NCI-H1092 treated with DMSO at 0.1 percent for 48 hours (cell line): ENCODE measurements at regions not wholly inside any gene's neighbourhood (a gene's known extent, or its start where the extent isn't known, plus 50 kb on each side); places are given as distances from the start of the nearest gene placed in this dataset.

ENCODE experiments used
- DNase-seq: peaks from one replicate; lab custom pipeline; 2025; lab: John Stamatoyannopoulos, UW

DNA sequence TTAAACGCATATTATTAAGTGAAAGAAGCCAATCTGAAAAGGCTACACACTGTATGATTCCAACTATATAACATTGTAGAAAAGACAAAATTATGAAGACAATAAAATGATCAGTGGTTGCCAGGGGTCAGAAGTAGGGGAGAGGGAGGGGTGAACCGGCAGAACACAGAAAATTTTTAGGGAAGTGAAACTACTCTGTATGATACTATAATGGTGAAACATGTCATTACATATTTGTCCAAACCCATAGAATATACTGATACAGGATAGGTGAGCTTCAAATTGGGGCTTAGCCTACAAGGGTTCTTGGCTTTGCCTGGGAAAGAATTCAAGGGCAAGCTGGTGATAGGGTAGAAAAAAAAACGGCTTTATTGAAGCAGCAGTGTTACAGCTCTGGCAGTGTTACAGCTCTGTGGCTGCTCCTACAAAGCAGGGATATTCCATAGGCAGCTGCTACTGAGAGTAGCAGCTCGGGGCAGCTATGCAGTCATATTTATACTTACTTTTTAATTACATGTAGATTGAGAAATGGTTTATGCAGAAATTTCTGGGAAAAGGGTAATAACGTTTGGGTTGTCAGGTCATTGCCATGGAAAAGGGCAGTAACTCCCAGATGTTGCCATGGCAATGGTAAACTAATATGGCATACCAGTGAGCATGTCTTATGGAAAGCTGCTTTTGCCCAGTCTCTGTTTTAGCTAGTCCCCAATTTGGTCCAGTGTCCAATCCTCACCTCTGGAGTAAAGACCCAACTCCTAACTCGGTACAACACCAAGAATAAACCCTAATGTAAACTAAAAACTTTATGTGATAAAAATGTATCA, 125.1 kb upstream of the SLC25A36 start:
- no peak for DNase-seq

DNA sequence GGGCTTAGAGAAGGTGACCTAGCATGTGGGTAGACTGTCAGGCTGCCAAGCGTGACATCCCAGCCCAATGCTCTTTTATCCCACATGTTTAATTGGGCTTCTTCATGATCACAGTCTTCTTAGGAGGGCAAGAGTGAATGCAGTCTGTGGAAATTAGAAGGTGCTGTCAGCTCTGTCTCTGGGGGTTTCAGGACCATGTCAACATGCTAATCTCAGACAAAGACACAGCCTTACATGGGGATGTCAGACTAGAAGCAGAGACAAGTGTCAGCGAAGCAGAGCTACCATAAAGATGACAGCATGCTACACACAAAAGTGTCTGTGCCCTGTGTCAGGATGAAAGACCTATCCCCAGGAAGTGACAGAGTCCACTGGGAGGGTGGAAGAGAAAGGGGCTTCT, 120.1 kb upstream of the SLC25A36 start:
- DNase-seq: no peak

DNA sequence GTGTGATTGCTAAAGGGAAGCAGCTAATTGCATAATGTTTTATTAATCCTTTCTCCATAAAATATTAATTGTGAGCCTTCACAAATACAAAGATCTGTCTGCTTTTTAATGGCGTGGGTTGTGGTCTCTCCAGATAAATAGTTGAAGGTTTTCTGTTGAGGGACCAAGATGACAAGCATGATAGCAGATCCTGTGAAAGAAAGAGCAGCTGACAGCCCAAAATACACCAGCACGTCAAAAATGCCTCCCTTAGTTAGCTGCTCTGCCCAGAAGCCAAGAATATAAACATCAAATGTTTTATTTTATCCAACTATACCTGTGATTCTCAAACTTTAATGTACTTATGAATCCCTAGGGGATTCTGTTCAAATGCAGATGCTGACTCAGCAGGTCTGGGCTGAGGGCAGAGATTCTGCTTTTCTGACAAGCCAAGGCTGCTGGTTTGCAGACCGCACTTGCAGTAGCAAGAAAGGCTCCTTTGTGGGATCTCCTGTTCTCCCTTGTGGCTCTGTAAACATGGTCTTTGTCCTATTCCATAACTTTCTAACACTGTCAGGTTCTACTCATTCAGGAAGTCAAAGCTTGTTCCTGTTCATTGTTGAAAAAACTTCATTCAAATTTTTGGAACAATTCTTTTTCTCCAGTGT, 119.1 kb upstream of the SLC25A36 start:
- no peak for DNase-seq

DNA sequence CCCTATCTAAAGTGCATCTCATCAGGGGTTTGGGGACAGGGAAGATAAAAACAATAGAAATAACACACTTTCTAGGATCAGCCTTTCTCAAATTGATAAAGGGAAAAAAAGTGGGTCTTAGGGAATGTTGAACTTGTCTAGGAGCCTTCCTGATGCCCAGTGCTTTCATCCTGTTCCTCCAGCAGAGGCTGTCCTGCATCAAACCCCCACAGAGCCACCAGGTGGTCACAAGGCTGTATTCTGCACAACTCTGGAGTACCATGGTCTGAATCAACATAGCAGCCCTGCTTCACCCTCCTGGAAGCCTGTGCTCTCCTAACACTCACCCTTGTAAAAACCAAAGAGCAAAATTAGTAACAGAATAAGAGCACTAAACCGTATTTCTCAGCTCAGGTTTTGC, 118.5 kb upstream of the SLC25A36 start:
- no peak for DNase-seq

DNA sequence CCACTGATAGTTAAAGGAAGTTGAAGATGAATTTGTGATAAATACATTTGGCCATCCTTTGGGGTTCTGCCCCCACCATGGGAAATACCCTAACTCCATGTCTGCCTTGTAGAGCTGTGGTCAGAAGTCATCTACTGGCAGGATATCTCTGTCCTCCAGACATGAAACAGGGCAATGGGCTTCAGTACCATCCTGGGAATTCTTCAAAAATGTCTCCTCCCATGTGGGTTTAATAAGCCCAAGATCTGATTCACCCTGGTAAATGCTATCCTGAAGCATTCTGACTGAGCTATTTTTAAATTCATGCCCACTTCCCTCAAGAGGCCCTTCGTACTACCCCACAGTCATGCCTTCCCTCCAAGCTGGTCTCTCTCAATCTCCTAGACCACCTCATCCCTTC, 113.7 kb upstream of the SLC25A36 start:
- no peak for DNase-seq

DNA sequence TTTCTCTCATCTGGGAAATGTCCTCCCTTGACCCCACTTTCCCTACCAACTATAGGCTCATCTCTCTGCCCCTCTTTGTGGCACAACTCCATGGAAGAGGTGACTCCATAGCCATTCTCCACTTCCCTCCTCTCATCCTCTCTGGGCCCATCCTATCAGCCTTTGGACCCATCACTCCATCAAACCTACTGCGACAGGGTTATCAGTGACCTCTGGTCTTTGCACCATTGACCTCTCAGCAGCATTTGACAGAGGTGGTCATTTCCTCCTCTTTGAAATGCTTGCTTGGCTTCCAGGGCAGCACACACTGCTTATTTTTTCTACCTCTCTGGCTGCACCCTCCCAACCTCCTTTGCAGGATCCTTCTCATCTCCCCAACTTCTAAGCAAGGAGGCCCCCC, 113.1 kb upstream of the SLC25A36 start:
- DNase-seq: no peak

DNA sequence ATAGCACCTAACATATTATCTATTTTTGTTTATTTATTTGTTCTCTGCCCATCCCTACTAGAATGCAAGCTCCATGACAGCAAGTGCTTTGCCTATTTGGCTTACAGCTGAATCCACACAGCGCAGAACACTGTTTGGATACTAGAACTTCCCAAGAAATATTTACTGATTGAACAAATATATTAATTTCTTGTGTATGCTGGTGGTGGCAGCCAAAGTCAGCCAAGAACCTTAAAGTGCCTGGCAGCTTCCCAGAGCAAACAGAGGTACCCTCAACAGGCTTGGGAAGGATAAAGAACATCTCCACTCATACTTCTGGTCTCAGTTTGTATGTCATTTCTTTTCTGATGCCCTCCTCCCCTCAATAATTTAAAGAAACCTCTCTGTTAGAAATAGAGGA, 111.8 kb upstream of the SLC25A36 start:
- no peak for DNase-seq

DNA sequence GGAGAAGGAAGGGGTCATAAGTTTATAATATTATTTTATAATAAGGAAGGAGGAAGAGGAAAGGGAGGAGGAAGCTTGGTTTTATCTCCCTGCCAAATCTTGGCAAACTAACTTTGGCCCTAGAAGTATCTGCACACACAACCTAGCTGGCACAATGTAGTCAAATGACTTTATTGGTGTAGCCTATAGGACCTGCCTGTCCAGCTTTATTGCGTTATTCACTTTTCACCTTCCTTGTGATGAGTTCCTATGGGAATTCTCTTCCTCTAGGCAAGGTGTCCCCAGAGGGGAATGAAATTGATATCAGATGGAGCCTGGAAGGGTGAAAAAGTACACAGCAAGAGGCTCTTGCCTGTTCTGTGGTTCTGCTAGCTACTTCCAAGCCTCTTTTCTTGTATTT, 111.2 kb upstream of the SLC25A36 start:
- no peak for DNase-seq

DNA sequence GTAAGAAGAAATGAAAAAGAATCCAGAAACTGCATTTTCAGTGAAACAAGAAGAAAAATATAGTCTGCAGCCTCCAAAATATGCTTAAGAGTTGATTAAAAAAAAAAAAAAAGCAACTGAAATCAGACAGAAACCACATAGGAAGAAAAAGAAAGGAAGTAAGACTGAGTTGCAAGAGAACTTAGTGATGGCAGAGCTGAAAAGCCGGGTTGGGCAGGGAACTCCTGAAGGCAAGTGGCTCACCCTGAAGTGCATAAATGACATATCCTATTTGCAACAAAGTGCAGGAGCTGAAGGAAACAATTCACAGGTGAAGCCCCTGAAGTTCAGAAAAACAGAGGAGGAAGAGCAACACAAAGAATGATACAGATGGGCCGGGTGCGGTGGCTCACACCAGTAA, 108.8 kb upstream of the SLC25A36 start:
- no peak for DNase-seq

DNA sequence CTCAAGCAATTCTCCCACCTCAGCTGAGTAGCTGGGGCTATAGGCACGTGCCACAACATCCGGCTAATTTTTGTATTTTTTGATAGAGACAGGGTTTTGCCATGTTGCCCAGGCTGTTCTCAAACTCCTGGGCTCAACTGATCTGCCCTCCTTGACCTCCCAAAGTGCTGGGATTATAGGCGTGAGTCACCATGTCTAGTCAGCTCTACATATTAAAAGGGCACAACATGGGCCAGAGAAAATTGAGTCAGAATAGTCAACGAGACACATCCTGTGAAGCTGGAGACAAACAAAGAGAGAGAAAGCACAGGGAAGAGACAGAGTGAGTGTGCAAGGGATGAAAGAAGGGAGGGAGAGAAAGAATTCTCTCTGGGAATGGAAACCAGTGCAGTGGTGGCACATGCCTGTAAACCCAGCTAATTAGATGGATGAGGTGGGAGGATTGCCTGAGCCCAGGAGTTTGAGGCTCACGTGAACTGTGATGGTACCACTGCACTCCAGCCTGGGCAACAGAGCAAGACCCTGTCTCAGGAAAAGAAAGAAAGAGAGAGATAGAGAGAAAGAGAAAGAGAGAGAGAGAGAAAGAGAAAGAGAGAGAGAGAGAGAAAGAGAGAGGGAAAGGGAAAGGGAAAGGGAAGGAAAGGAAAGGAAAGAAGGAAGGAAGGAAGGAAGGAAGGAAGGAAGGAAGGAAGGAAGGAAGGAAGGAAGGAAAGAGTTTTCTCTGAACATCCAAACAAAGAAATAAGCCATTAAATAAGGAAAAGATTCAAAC, 107.2 kb upstream of the SLC25A36 start:
- DNase-seq: no peak

DNA sequence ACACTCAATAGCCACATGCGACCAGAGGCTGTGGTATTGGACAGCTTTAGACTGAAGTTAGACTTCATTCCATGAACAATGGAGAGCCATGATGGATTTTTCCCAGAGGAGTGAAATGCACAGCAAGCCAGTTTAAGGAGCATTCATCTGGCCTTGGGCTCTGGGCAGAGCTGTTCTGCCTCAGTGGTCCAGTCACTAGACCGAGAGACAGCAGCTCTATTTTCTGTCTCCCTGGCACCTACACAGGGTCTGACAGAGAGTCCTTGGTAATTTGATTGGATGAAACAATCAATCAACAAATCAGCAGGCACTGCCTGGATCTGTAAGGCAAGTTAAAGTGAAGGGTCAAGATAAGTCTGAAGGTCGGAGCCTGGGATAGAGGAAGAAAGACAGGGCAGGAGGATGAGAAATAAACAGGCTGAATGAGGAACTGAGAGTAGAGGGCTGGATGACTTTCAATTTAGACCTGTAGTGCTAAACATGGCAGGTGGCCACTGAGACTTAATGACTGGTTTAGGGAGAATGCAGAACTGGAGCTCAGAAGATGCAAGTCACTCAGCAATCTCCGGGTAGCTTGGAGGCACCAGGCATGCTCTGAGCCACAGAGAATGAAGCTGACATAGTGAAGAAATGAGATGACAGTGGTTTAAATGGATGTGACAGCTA, 98.5 kb upstream of the SLC25A36 start:
- DNase-seq: no peak

DNA sequence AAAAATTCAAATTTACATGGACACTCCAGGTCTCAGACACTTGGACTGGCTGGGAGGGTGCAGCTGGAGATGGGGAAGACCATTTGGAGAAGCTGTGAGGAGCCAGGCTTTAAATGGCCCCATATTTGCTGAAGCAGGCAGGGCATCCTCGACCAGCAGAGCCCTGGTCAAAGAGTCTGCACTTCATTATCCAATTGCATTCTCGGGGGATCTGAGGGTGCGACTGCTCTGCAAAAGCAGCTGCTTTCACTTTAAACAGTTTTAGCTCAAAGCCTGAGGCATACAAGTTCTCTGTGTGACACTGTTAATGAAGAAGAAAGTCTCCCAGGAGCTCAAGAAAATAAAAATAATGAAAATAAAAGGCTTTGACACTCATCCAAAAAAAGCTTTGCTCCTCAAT, 98.0 kb upstream of the SLC25A36 start:
- DNase-seq: no peak

DNA sequence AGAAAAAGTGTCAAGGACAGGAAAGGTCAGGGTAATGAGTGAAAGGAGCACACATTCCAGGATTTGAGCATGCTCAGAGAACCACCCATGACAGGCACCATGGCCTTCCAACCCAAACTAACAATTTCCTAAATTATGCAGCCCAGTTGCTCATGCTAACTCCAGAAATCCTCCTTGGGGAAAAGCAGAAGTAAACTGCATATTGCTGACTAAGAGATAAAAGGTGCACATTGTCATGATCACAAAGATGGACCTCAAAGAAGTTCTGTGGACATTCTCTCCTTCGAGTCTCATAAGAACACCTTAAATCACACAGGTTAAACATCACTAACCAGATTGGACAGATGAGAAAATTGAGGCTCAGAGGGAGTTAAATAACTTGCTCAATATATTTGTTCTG, 97.6 kb upstream of the SLC25A36 start:
- DNase-seq: no peak

DNA sequence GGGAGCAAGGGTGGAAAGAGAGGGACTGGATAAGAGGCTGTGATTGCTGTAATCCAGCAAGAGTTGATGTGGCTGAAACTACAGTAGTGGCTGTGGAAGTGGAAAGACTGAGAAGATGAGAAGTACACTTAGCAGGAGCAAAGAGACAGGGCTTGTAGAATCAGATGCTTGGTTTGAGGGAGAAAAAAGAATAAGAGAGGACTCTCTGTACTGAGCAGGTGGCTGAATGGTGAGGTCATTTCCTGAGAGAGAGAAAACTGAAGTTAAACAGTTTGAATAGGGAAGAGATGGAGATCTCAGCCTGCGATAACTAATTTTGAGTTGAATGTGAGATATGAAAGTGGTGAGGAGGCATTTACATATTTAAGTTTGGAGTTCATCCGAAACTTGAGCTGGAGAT, 95.8 kb upstream of the SLC25A36 start:
- DNase-seq: no peak

DNA sequence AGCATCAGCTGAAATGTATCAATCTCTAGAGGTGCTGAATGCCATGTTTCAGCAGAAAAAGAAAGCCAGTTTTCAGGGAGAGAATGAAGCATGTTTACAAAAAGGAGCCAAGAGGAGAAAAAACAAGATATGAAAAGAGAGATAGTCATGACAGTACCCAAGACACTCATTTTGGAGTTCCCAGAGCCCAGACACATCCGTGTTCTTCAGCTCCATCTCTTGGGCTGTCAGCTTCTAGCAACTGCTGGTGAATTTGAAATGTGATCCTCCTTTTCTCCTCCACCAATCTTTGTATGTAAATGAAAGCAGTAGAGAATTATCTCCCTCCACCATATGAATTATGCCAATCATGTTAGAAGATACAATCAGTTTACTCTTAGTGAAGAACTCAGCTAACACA, 93.0 kb upstream of the SLC25A36 start:
- DNase-seq: no peak

DNA sequence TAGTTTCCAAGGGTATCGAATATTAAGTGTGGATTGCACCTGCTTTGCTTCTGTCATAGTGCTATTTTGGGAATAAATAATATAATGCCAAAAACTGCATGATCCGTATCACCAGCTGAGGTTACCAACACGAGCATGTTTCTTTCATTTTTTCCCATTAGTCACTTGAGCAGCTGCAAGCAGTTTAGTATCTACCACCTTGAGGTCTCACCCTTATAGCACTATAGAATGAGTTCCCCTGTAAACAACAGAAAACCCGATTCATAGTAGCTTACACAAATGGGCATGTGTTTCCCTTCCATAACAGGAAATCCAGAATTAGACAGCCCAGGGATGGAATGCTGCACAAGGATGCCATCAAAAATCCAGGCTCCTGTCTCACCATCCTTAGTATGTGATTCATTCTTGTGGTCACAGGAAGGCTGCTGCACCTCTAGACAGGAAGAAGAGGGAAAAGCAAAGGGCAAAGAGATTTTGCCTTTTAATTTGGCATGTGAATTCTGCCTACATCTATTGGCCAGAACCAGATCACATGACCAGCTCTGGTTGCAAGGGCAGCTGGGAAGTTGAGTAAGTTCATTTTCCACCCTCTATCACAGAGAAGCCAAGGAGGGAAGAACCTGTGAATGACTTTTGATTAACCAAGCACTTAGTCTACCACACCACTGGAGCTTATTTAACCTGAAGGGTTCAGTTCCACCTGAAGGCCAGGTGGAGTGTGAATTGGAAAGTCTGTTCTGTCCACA, 91.3 kb upstream of the SLC25A36 start:
- no peak for DNase-seq

DNA sequence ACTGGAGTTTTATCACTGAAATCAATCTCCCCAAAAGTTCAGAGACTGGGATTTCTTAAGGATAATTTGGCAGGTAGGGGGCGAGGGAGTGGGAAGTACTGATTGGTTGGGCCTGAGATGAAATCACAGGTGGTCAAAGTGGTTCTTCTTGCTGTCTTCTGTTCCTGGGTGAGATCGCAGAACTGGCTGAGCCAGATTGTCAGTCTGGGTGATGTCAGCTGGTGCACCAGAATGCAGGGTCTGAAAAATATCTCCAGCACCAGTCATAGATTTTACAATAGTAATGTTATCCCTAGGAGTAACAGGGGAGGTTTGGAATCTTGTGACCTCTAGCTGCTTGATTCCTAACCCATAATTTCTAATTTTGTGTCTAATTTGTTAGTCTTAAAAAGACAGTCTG, 86.7 kb upstream of the SLC25A36 start:
- DNase-seq: no peak

DNA sequence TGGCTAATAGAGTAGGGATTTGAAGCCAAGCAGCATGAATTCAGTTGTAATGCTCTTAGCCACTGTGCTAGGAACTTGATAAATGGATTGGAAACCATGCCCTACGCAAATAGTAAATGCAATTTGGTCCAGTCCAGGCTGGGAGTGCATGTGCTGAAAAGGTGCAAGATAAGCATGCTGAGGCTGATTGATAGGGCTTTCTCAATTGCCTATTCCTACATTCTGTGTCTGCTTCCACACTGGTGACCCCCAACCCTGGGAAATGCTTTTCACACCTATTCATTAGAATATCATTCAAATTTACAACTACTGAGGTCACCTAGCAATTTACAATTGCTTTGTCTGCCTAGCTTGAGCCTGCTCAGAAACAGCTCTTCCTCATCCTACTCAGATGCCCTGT, 84.7 kb upstream of the SLC25A36 start:
- DNase-seq: no peak

DNA sequence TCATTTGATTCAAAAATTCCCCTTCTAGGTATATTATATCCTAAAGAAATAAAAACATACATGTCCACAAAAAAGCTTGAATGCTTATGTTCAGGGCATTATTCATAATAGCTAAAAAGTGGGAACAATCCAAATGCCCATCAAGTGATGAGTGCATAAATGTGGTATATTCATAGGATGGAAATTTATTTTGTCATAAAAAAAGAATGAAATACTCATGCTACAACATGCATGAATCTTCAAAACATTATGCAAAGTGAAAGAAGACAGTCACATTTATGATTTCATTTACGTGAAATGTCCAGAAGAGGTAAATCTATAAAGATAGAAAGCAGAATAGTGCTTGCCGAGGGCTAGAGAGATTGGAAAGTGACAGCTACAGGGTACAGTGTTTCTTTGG, 83.6 kb upstream of the SLC25A36 start:
- no peak for DNase-seq

DNA sequence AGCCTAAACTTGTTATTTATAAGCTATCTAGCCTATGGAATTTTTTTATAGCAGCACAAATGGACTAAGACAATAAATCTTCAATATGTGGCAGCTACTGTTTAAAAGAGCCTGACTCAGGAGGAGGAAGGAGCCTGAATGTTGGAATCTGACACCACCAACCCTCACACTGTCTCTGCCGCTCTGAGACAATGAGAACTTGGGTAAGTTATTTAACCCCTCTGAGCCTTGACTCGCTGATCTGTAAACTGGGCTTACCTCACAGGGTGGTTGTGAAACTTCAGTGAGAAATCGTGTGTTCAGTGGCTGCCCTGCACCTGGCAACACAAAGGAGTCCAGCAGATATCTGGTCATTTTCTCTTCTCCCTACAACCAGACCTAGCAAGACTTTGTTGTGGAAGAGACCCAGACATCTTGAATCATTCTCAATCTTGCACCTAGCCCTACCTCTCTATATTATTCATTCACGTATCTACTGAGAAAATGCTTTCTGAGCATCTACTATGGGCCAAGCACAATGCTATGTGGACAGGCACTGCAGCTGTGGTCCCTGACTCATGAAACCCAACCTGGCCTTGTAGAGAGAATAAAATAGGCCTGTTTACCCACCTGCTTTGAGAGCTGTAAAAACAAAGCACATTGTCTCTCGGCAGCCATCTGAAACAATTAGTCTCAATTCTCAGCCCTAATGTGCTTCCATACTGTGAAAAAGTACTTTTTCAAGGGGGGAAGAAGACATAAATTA, 81.9 kb upstream of the SLC25A36 start:
- peak; percentile 44 for DNase-seq

DNA sequence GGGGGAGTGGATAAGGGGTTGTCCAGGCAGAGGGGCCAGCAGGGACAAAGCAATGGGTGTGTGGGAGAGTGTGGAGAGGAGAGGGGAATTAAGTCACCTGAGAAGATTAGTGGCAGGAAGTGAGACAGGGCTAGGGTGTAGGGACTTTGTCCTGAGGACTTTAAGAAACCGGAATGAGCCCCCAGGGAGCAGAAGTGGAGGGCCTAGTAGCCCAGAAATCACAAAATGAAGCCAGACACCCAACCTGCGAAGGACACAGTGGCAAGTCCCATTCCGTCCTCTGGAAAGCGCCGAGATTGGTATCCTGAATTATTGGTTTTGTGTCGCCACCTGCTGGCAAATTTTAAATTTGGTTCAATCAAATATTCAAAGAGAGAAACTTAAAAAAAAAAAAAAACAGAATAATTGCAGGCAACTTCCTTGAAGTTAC, 78.0 kb upstream of the SLC25A36 start:
- DNase-seq: peak; percentile 35
